ENCODE measurements at regions not wholly inside any gene's neighbourhood (a gene's known extent, or its start where the extent isn't known, plus 50 kb on each side); places are given as distances from the start of the nearest gene placed in this dataset.

DNA sequence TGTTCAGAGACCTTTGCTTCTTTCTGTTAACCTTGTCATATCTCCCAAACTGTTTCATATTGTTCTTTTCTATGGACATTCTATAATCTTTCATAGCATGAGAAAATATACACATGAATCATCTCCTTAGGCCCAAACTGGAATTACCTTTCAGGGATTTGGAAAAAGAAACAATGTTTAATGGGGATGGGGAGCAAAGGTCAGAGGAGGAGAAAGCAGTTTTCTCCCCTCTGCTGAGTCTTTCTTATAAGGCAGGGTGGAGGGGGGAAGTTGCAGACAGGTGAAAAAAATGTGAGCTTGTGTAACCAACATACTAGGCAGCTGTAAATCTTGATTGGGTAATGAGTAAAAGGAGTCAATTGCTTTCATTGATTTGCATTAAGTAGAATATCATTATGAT, 164.1 kb downstream of the BRINP2 start:
- DNase-seq (ENCODE audit: low spot score) = no peak

DNA sequence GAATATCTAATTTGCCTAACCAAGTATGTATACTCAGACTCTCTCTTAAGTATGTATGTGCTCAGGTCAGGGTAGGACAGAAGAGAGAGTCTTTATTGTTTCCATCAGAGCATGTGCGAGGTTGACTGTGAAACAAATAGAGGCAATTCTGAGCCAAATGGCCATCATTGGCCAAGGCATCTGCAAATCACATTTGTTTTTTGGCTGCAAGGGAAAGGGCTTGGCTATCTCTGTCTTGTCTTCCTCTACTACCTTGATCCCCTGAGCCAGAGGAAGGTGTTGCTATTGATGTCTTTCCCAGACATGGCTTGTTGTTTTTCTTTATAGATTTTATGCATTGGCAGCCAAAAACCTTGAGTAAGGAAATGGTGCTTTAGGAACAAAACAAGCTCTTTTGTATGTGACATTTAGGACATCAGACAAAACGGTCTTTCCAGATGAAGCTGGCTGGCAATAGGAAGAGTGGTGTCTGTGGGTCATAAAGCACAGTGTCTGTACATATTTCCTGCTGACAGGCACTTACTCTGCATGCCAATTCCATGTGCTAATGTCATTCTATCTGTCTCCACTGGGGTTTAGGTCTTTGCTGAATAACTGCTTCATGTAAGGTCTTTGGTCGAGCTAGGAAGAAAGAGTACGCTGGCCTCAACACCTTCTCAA, 163.3 kb downstream of the BRINP2 start:
- no peak for DNase-seq (ENCODE audit: low spot score)

Data from AG08395 (cell line).